Endothelial cell of umbilical vein (primary cell): ENCODE measurements at regions not wholly inside any gene's neighbourhood (a gene's known extent, or its start where the extent isn't known, plus 50 kb on each side); places are given as distances from the start of the nearest gene placed in this dataset.

Experiments used
- CTCF ChIP-seq, 2 donors: IDR thresholded peaks; 1 replicate in 1 of 2; 2 replicates in 1 of 2; pipeline ENCODE4 v1.5.1; 2011; ENCODE audit warnings: low read length in 2 of 2, mild to moderate bottlenecking in 2 of 2, moderate library complexity in 2 of 2, control low read depth in 1 of 2, inconsistent platforms in 1 of 2, low read depth in 1 of 2; ENCODE audit not compliant: insufficient read depth in 1 of 2; ENCODE audit errors: extremely low read depth in 1 of 2
- EZH2 ChIP-seq: IDR thresholded peaks from 2 replicates; pipeline ENCODE4 v1.6.1; 2012; ENCODE audit warnings: borderline replicate concordance, low read depth, mild to moderate bottlenecking, moderate library complexity, low read length, inconsistent platforms; ENCODE audit not compliant: severe bottlenecking
- FOS ChIP-seq: IDR thresholded peaks from 2 replicates; pipeline ENCODE4 v1.6.1; 2011; ENCODE audit warnings: mild to moderate bottlenecking, low read length, moderate library complexity, borderline replicate concordance; ENCODE audit not compliant: insufficient read depth
- MYC ChIP-seq: IDR thresholded peaks from one replicate; pipeline ENCODE4 v1.6.1; 2011; ENCODE audit warnings: mild to moderate bottlenecking, low read depth, low read length
- POLR2A ChIP-seq: IDR thresholded peaks from 2 replicates; pipeline ENCODE4 v1.6.1; 2012; ENCODE audit warnings: low read depth, mild to moderate bottlenecking, control low read depth, low read length
- POLR2AphosphoS5 ChIP-seq: IDR thresholded peaks from 2 replicates; pipeline ENCODE4 v1.6.1; 2012; ENCODE audit warnings: low read depth, mild to moderate bottlenecking, control low read depth, low read length, moderate library complexity; ENCODE audit not compliant: insufficient read depth

DNA sequence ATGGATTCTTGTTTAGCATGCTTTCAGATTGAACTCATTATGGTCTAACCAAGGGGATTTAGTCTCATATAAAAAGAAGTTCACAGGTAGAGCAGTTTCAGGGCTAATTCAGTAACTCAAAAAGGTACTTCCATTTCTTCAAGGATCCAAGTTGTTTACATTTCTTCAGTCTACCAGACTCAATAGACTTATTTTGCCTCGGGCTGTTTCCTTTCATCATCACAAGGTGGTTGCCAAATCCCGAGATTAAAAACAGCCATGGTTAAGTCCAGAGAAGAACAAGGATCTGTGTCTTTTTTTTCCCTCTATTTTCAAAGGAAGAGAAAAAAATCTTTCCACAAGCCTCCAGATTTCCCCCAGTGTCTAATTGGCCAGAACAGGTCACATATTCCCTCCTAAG lies 69.8 kb upstream of the SNX9 start:
- TF ChIP-seq CTCF (IDR thresholded peaks at IDR 0.05; ENCODE audit: extremely low read depth in 1 of 2, insufficient read depth in 1 of 2, low read depth in 1 of 2, low read length in 2 of 2) (no peak), POLR2AphosphoS5 (no peak), FOS (no peak), POLR2A (no peak), MYC (no peak), EZH2 (no peak)
